ENCODE measurements at regions not wholly inside any gene's neighbourhood (a gene's known extent, or its start where the extent isn't known, plus 50 kb on each side); places are given as distances from the start of the nearest gene placed in this dataset.

DNA sequence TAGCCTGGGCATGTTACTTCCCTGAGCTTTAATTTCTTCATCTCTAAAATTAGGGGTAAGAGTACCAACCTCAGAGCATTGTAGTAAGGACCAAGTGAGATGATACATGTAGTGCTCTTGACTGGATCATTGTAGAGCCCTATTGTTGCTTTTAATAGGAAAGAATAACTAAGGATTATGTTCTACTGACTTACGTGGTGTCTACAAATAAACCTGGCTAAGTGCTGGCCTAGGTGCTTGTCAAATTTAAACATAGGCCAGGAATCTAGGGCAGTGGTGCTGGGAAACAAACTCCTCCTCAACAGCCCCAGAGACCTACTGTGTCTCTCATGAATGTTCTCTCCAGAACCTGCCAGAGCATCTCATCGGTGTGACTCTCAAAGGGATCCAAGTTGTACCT, 69.4 kb downstream of the ABCC12 start:
- TF ChIP-seq CTCF (IDR thresholded peaks at IDR 0.05) (no peak), EP300 (IDR thresholded peaks at IDR 0.05) (no peak), POLR2A (IDR thresholded peaks at IDR 0.05) (no peak)
